ENCODE measurements at regions not wholly inside any gene's neighbourhood (a gene's known extent, or its start where the extent isn't known, plus 50 kb on each side); places are given as distances from the start of the nearest gene placed in this dataset.

DNA sequence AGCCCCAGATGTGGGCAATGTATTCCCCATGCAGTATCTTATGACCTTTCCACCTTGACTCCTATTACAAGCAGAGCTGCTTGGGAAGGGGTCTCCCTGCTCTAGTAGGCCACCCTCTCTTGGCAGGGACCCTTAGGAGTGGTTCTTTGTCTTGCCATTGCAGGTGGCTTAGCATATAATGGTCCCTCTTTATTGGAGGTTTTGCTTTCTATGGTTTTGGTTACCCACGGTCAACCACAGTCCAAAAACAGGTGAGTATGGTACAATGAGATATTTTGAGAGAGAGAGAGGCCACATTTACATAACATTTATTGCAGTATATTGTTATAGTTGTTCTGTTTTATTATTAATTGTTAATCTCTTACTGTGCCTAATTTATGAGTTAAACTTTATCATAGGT lies 472.8 kb upstream of the ASIC2 start:
- no peaks in the 10 kb centered on the region for H3K9me3 Mint-ChIP-seq
- H3K27ac Mint-ChIP-seq, result no peak overlapping the region
- H3K4me3 Mint-ChIP-seq, result no peak overlapping the region
- TF ChIP-seq, protein P1, sequence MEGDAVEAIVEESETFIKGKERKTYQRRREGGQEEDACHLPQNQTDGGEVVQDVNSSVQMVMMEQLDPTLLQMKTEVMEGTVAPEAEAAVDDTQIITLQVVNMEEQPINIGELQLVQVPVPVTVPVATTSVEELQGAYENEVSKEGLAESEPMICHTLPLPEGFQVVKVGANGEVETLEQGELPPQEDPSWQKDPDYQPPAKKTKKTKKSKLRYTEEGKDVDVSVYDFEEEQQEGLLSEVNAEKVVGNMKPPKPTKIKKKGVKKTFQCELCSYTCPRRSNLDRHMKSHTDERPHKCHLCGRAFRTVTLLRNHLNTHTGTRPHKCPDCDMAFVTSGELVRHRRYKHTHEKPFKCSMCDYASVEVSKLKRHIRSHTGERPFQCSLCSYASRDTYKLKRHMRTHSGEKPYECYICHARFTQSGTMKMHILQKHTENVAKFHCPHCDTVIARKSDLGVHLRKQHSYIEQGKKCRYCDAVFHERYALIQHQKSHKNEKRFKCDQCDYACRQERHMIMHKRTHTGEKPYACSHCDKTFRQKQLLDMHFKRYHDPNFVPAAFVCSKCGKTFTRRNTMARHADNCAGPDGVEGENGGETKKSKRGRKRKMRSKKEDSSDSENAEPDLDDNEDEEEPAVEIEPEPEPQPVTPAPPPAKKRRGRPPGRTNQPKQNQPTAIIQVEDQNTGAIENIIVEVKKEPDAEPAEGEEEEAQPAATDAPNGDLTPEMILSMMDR (conservative IDR thresholded peaks at IDR 0.05), result no peak
- no peaks in the 10 kb centered on the region for H3K27me3 Mint-ChIP-seq
- no peak for DNase-seq (ENCODE audit: extremely low spot score, unreplicated experiment)
- peaks cover 6% of the 10 kb centered on the region for H3K4me1 Mint-ChIP-seq (ENCODE audit: unreplicated experiment)
- H3K36me3 Mint-ChIP-seq, result no peaks in the 10 kb centered on the region

DNA sequence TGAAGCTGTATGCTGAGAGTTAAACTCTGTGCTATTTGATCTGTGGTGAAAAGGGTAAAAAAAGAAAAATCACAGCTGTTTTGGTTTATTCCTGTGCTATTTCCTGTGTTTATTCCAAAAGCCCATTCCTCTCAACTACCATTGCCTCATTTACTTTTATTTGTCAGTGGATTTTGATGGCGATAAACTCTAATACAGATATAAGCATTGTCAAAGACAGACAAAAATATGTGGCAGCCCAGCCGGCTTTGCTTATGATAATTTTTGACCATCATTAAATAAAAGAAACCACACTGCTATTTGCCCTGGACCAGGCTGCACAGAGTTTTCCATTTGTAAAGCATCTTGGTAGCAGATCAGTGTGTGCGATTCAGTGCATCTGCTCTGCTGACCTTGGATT lies 473.6 kb upstream of the ASIC2 start:
- H3K27me3 Mint-ChIP-seq, result no peaks in the 10 kb centered on the region
- no peak overlapping the region for H3K27ac Mint-ChIP-seq

DNA sequence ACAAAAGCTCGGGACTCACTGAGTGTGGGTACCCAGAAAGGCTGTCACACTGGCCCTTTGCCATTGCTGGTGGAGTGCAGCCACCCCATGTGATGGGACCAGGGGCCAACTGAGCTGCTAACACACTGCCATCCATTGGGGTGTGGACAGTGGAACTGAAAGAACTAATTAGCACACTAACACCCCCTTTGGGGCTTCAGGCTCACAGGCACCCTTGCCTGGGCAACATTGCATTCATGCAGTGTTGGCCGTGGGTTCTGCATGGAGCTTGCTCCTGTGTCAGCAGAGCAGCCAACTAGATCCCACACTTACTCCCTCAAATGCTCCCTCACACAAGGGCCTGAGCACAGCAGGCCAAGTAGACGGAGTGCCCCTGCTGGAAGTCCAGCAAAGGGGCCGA lies 476.0 kb upstream of the ASIC2 start:
- no peaks in the 10 kb centered on the region for H3K9me3 Mint-ChIP-seq
- DNase-seq (ENCODE audit: extremely low spot score, unreplicated experiment), result no peak
- TF ChIP-seq, protein P1 (conservative IDR thresholded peaks at IDR 0.05), result no peak
- no peaks in the 10 kb centered on the region for H3K36me3 Mint-ChIP-seq
- no peak overlapping the region for H3K27ac Mint-ChIP-seq
- H3K4me3 Mint-ChIP-seq, result no peak overlapping the region
- H3K4me1 Mint-ChIP-seq (ENCODE audit: unreplicated experiment), result peaks cover 13% of the 10 kb centered on the region
- H3K27me3 Mint-ChIP-seq, result no peaks in the 10 kb centered on the region

More for the DNA sequence above, 473.6 kb upstream of the ASIC2 start:
- DNase-seq (ENCODE audit: extremely low spot score, unreplicated experiment), result no peak
- H3K4me1 Mint-ChIP-seq (ENCODE audit: unreplicated experiment), result peaks cover 13% of the 10 kb centered on the region
- H3K36me3 Mint-ChIP-seq, result no peaks in the 10 kb centered on the region
- H3K9me3 Mint-ChIP-seq, result no peaks in the 10 kb centered on the region
- TF ChIP-seq, protein P1 (conservative IDR thresholded peaks at IDR 0.05), result no peak
- H3K4me3 Mint-ChIP-seq, result no peak overlapping the region

DNA sequence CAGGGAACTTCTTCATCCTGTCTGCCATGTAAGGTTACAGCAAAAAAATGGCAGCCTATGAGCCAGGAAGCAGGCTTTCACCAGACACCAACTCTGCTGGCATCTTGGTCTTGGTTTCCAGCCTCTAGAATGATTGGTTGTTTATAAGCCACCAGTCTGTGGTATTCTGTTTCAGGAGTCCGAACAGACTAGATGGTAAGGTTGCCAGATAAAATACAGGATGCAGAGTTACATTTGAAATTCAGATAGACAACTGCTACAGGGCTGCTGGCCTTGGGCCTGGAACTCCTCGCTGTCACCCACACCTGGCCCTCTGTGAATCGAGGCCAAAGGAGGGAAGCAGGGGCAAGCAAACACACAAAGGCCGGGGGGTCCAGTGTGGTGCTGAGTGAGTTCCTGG lies 478.8 kb upstream of the CCL2 start:
- Mint-ChIP-seq H3K9me3 (no peaks in the 10 kb centered on the region), H3K36me3 (no peaks in the 10 kb centered on the region), H3K4me3 (no peak overlapping the region), H3K27me3 (peaks cover 8% of the 10 kb centered on the region), H3K4me1 (ENCODE audit: unreplicated experiment) (peaks cover 14% of the 10 kb centered on the region), H3K27ac (no peak overlapping the region)
- TF ChIP-seq, protein P1 (conservative IDR thresholded peaks at IDR 0.05), result no peak
- no peak for DNase-seq (ENCODE audit: extremely low spot score, unreplicated experiment)

DNA sequence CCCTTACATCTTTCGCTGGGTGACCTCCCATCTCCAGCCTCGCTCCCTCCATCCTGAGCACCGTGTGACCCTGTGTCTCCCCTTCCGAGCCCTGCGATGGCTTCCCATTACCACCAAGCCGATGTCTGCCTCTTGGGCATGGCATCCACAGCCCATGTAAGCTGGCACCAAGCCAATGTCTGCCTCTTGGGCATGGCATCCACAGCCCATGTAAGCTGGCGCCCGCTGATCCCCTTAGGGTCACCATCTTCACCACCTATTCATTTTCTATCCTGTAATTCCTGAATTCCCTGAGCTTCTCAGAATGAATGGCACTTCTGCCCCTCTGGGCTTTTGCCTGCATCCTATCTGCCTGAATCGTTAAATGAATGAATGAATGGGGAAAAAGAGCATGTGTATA lies 478.2 kb upstream of the CCL2 start:
- no peaks in the 10 kb centered on the region for H3K9me3 Mint-ChIP-seq
- H3K4me1 Mint-ChIP-seq (ENCODE audit: unreplicated experiment), result peaks cover 11% of the 10 kb centered on the region
- peaks cover 14% of the 10 kb centered on the region for H3K27me3 Mint-ChIP-seq
- no peak for DNase-seq (ENCODE audit: extremely low spot score, unreplicated experiment)
- no peak overlapping the region for H3K27ac Mint-ChIP-seq
- TF ChIP-seq, protein P1 (conservative IDR thresholded peaks at IDR 0.05), result no peak
- H3K4me3 Mint-ChIP-seq, result no peak overlapping the region
- no peaks in the 10 kb centered on the region for H3K36me3 Mint-ChIP-seq

DNA sequence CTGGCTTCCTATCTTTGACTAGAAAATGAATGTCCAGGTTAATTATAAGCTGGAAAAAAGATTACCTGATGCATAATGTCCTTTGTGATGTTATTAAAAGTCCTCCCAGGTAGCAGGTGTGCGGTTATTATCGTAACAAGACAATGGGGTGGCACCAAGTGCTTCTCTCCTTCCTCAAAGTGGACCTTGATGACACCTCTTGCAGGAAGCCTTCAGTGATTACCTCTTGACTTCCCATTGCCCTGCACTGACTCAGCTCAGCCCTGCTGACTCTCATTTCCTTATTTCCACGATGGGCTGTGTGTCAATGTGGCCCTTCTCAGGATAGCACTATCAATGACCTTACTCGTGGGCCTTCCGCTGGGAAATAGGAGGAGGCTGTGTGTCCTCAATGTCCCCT lies 477.4 kb upstream of the CCL2 start:
- no peak for DNase-seq (ENCODE audit: extremely low spot score, unreplicated experiment)
- TF ChIP-seq, protein P1 (conservative IDR thresholded peaks at IDR 0.05), result no peak
- Mint-ChIP-seq H3K27ac (no peak overlapping the region), H3K4me3 (no peak overlapping the region), H3K9me3 (no peaks in the 10 kb centered on the region), H3K27me3 (peaks cover 16% of the 10 kb centered on the region), H3K36me3 (no peaks in the 10 kb centered on the region), H3K4me1 (ENCODE audit: unreplicated experiment) (peaks cover 11% of the 10 kb centered on the region)
